Suprapubic skin (tissue), 4 donors: ENCODE measurements at regions not wholly inside any gene's neighbourhood (a gene's known extent, or its start where the extent isn't known, plus 50 kb on each side); places are given as distances from the start of the nearest gene placed in this dataset.

Experiments used
- DNase-seq, 2 donors: peaks; one replicate each; pipeline ENCODE4 v3.0.0-alpha.2; 2019; ENCODE audit warnings: low spot score in 2 of 2
- H3K27ac ChIP-seq: fragments of 200-600 bp; sonication (generic); one replicate; pipeline ENCODE4 v1.5.1; 2019
- H3K27me3 ChIP-seq: fragments of 200-600 bp; sonication (generic); one replicate; pipeline ENCODE4 v1.5.1; 2019
- H3K36me3 ChIP-seq: fragments of 200-600 bp; sonication (generic); one replicate; pipeline ENCODE4 v1.5.1; 2019
- H3K4me1 ChIP-seq: fragments of 200-600 bp; sonication (generic); one replicate; pipeline ENCODE4 v1.5.1; 2019
- H3K4me3 ChIP-seq: fragments of 200-600 bp; sonication (generic); one replicate; pipeline ENCODE4 v1.5.1; 2019; ENCODE audit warnings: mild to moderate bottlenecking
- H3K9me3 ChIP-seq: fragments of 200-600 bp; sonication (generic); one replicate; pipeline ENCODE4 v1.5.1; 2019
- CTCF ChIP-seq, 2 donors: fragments of 200-600 bp in 1 of 2; fragments of 450-650 bp in 1 of 2; sonication (generic) in 1 of 2; IDR thresholded peaks; one replicate each; pipeline ENCODE4 v1.5.1; 2016 to 2019; ENCODE audit warnings: antibody characterized with exemption in 2 of 2, mild to moderate bottlenecking in 1 of 2, moderate library complexity in 1 of 2
- EP300 ChIP-seq: sonication (generic); formaldehyde crosslinking; IDR thresholded peaks from one replicate; pipeline ENCODE4 v1.6.1; 2017; ENCODE audit warnings: antibody characterized with exemption
- POLR2A ChIP-seq, 2 donors: fragments of 450-650 bp; IDR thresholded peaks; one replicate each; pipeline ENCODE4 v1.6.1; 2017; ENCODE audit warnings: antibody characterized with exemption in 2 of 2, mild to moderate bottlenecking in 2 of 2, moderate library complexity in 2 of 2
- POLR2AphosphoS5 ChIP-seq, 3 donors: sonication (generic); formaldehyde crosslinking; IDR thresholded peaks; one replicate each; pipeline ENCODE4 v1.6.1; 2017; ENCODE audit warnings: antibody characterized with exemption in 3 of 3
- WGBS: methylation state at CpG from one replicate; pipeline ENCODE4 v1.1.5; 2018; 5-methylcytosine and 5-hydroxymethylcytosine counted together

- WGBS = 74% methylated on average over 3 of the region's 3 CpGs
Measured at GRCh38 chr12:127416796-127417195, 850.2 kb upstream of the TMEM132C start.

DNA sequence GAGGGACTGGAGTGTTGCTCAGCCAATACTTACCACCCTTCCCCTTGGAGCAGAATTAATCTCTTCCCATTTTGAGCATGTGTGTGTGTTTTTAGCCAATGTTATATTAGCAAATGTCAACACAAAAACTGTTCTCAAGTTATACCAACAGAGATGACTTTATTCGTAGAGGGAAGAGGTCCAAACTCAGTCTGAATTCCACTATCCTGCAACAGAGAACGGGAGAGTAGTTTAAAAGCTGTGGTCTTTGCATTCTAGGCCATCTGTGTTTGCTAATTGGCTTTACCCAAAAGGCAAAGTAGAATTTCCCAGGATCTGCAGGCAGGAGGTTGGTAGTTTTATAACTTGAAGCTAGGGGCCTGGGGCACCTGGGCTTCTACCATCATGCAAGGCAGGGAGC is 847.9 kb upstream of the TMEM132C start:
- 76% methylated on average over 2 of the region's 2 CpGs for WGBS
- H3K9me3 ChIP-seq = no peaks in the 10 kb centered on the region
- no peaks in the 10 kb centered on the region for H3K4me1 ChIP-seq
- DNase-seq = no peak
- H3K27ac ChIP-seq = no peak overlapping the region
- H3K36me3 ChIP-seq = no peaks in the 10 kb centered on the region
- no peaks in the 10 kb centered on the region for H3K27me3 ChIP-seq
- no peak overlapping the region for H3K4me3 ChIP-seq
- TF ChIP-seq EP300 (no peak), CTCF (IDR thresholded peaks at IDR 0.05) (no peak), POLR2AphosphoS5 (IDR thresholded peaks at IDR 0.05) (no peak), POLR2A (IDR thresholded peaks at IDR 0.05) (no peak)

More at GRCh38 chr12:127416796-127417195, 850.2 kb upstream of the TMEM132C start:
- DNase-seq = no peak
- H3K9me3 ChIP-seq = no peaks in the 10 kb centered on the region
- TF ChIP-seq POLR2AphosphoS5 (IDR thresholded peaks at IDR 0.05) (no peak), EP300 (no peak), CTCF (IDR thresholded peaks at IDR 0.05) (no peak), POLR2A (IDR thresholded peaks at IDR 0.05) (no peak)
- H3K27me3 ChIP-seq = no peaks in the 10 kb centered on the region
- H3K4me3 ChIP-seq = no peak overlapping the region
- no peaks in the 10 kb centered on the region for H3K4me1 ChIP-seq
- H3K27ac ChIP-seq = no peak overlapping the region
- no peaks in the 10 kb centered on the region for H3K36me3 ChIP-seq

GRCh38 chr12:127421614-127422013 is 845.4 kb upstream of the TMEM132C start:
- Histone ChIP-seq H3K9me3 (no peaks in the 10 kb centered on the region), H3K36me3 (no peaks in the 10 kb centered on the region), H3K4me1 (no peaks in the 10 kb centered on the region), H3K4me3 (no peak overlapping the region), H3K27ac (no peak overlapping the region), H3K27me3 (no peaks in the 10 kb centered on the region)
- WGBS = 82% methylated on average over 5 of the region's 5 CpGs
- TF ChIP-seq POLR2AphosphoS5 (IDR thresholded peaks at IDR 0.05) = no peak
- TF ChIP-seq CTCF (IDR thresholded peaks at IDR 0.05) = no peak
- no peak for TF ChIP-seq POLR2A (IDR thresholded peaks at IDR 0.05)
- no peak for TF ChIP-seq EP300
- DNase-seq = no peak

DNA sequence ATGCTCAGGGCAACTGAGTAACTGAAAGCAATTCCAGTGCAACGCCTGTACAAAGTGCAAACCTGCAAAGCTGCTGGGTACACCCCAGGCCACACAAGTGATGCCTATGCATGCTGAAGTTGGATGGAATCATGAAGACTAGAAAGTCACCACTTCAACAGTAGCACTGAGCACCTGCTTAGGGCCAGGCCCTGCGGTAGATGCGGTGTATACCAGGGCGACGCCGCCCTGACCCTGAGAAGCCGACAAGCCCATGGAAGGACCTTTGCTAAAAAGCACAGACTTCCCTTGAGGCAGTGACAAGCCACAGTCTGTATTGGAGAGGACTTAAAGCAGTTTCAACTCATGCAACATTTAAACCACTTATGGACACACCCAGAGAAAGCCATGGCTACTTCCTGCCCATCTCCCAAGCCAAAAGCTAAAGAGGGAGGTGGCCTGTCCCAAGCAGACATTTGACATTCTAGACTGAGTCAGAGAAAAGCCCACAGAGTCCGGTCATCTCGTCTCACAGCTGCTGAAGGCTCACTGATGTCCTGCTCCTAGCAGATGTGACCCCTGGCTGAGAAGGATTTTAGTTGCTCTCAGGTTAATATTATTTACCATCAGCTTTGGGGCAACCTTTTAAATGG is 843.9 kb upstream of the TMEM132C start:
- H3K4me1 ChIP-seq = no peaks in the 10 kb centered on the region
- H3K4me3 ChIP-seq = no peak overlapping the region
- no peak for DNase-seq
- WGBS = 81% methylated on average over 3 of the region's 9 CpGs
- TF ChIP-seq POLR2A (IDR thresholded peaks at IDR 0.05) = no peak
- no peak for TF ChIP-seq CTCF (IDR thresholded peaks at IDR 0.05)
- no peak for TF ChIP-seq POLR2AphosphoS5 (IDR thresholded peaks at IDR 0.05)
- TF ChIP-seq EP300 = no peak
- H3K27me3 ChIP-seq = no peaks in the 10 kb centered on the region
- H3K9me3 ChIP-seq = no peaks in the 10 kb centered on the region
- H3K27ac ChIP-seq = no peak overlapping the region
- no peaks in the 10 kb centered on the region for H3K36me3 ChIP-seq

DNA sequence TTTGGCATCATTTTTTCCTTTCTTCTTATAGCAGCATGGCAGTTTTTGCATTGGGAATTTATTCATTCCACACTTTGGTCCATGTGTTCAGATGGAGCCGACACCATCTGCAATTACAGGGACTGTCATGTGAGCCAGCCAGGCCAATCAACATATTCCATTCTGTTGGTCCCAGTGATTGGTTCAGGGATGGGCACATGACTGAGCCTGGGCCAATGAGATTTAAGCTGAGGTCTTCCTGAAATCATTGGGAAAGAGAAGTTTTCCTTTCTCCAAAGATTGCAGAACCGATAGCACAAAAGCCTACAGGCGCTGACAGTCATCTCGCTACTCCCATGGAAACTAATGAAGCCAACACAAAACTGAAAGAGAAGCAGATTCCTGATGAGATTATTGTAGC is 841.5 kb upstream of the TMEM132C start:
- no peak for TF ChIP-seq POLR2AphosphoS5 (IDR thresholded peaks at IDR 0.05)
- TF ChIP-seq EP300 = no peak
- no peak for TF ChIP-seq POLR2A (IDR thresholded peaks at IDR 0.05)
- TF ChIP-seq CTCF (IDR thresholded peaks at IDR 0.05) = no peak
- no peaks in the 10 kb centered on the region for H3K36me3 ChIP-seq
- H3K27me3 ChIP-seq = no peaks in the 10 kb centered on the region
- no peaks in the 10 kb centered on the region for H3K9me3 ChIP-seq
- H3K4me1 ChIP-seq = no peaks in the 10 kb centered on the region
- no peak for DNase-seq
- no peak overlapping the region for H3K4me3 ChIP-seq
- WGBS = 87% methylated on average over 4 of the region's 4 CpGs
- no peak overlapping the region for H3K27ac ChIP-seq
